ENCODE measurements at regions not wholly inside any gene's neighbourhood (a gene's known extent, or its start where the extent isn't known, plus 50 kb on each side); places are given as distances from the start of the nearest gene placed in this dataset.

GRCh38 chr10:106442223-106442622 is 722.3 kb downstream of the SORCS1 start:
- Mint-ChIP-seq H3K27ac (no peak overlapping the region), H3K36me3 (no peaks in the 10 kb centered on the region), H3K27me3 (no peaks in the 10 kb centered on the region), H3K4me1 (no peaks in the 10 kb centered on the region), H3K9me3 (peaks cover 0 to 24% (median 6%) of the 10 kb centered on the region in 9 donors), H3K4me3 (no peak overlapping the region)
- DNase-seq (no peak), ATAC-seq (no peak)
- POLR2A ChIA-PET: no interaction called here

- Mint-ChIP-seq H3K4me3 (no peak overlapping the region), H3K27me3 (no peaks in the 10 kb centered on the region)
- POLR2A ChIA-PET: no interaction called here
Measured at GRCh38 chr10:106440767-106441166, 723.7 kb downstream of the SORCS1 start.

GRCh38 chr10:106440355-106440754 is 724.2 kb downstream of the SORCS1 start:
- no peak overlapping the region for H3K27ac Mint-ChIP-seq
- H3K36me3 Mint-ChIP-seq: no peaks in the 10 kb centered on the region
- no peak for DNase-seq
- H3K9me3 Mint-ChIP-seq: peaks cover 0 to 22% (median 2%) of the 10 kb centered on the region in 9 donors
- H3K27me3 Mint-ChIP-seq: no peaks in the 10 kb centered on the region
- no peak overlapping the region for H3K4me3 Mint-ChIP-seq
- no peaks in the 10 kb centered on the region for H3K4me1 Mint-ChIP-seq
- POLR2A ChIA-PET: no interaction called here
- ATAC-seq: no peak

More at GRCh38 chr10:106440767-106441166, 723.7 kb downstream of the SORCS1 start:
- Mint-ChIP-seq H3K36me3 (no peaks in the 10 kb centered on the region), H3K9me3 (peaks cover 0 to 24% (median 2%) of the 10 kb centered on the region in 9 donors), H3K27ac (no peak overlapping the region), H3K4me1 (no peaks in the 10 kb centered on the region)
- no peak for ATAC-seq
- no peak for DNase-seq

DNA sequence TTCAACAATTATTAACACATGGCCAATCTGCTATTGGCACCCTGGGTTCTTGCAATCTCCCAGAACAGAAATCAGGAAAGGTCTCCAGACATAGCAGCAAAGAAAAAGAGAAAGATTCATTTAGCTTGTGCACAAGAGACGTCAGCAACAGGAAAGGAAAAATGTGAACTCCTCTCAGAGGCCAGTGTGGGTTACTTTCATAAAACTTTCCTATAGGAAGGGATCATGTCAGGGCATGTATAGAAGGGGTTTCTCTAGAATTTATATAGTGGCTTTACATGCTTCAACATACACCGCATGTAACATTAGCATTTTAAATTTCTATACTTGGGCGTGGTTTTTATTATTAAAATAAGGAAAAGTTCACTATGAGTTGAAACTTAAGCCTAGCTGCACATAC is 725.1 kb downstream of the SORCS1 start:
- H3K36me3 Mint-ChIP-seq: no peaks in the 10 kb centered on the region
- H3K4me3 Mint-ChIP-seq: no peak overlapping the region
- H3K9me3 Mint-ChIP-seq: peaks cover 0 to 16% (median 0%) of the 10 kb centered on the region in 9 donors
- H3K27me3 Mint-ChIP-seq: no peaks in the 10 kb centered on the region
- no peak overlapping the region for H3K27ac Mint-ChIP-seq
- ATAC-seq (no peak), DNase-seq (no peak)
- POLR2A ChIA-PET: no interaction called here
- no peaks in the 10 kb centered on the region for H3K4me1 Mint-ChIP-seq

DNA sequence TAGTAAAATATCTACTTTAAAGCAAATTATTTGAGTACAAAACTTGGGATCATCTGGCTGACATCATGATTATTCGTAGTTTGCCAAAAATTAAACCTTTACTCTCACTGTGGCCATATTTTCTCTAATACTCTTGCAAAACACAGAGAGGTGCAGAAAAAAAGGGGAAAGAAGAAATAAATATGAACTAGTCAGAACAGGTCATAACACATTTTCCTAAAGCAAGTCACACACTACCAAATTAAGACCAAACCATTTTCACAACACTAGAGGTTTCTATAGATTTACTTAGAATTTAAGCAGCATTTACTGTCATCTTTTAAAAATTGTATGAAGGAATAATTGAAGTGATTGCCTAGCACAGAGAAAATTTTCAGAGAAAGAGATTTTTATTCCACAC is 726.1 kb downstream of the SORCS1 start:
- H3K36me3 Mint-ChIP-seq: no peaks in the 10 kb centered on the region
- peaks cover 0 to 24% (median 0%) of the 10 kb centered on the region in 9 donors for H3K9me3 Mint-ChIP-seq
- no peaks in the 10 kb centered on the region for H3K27me3 Mint-ChIP-seq
- no peaks in the 10 kb centered on the region for H3K4me1 Mint-ChIP-seq
- POLR2A ChIA-PET: no interaction called here
- DNase-seq (no peak), ATAC-seq (no peak)
- no peak overlapping the region for H3K4me3 Mint-ChIP-seq
- no peak overlapping the region for H3K27ac Mint-ChIP-seq

DNA sequence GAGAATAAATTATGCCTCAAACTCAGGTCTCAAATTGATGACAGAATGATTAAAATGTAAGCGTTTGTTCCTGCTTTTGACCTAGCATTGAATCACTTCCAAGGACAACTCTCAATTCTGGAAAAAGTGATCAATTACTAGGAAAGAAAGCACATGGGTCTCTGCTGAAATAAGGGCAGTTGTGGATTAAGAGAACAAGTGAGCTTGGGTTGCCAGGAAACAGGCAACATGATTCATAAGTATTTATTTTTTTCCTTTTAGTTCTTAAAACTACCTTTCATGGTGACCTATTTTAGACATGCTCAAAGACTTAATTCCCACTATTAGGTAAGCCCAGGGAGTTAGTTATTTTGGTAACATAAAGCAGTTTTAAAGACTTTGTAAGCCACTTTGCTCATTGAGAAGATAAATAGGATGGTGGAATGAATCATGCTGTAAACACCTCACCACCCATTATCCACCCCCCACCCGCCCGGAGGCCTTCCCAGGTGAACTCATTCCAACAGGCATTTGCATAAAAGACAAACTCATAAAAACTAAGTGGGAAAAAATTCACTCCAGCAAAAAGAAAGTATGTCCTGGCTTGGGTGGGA is 728.3 kb downstream of the SORCS1 start:
- ATAC-seq: no peak
- POLR2A ChIA-PET: no interaction called here

GRCh38 chr10:106435081-106435480 is 729.4 kb downstream of the SORCS1 start:
- Mint-ChIP-seq H3K27ac (no peak overlapping the region), H3K27me3 (no peaks in the 10 kb centered on the region), H3K4me3 (no peak overlapping the region), H3K36me3 (no peaks in the 10 kb centered on the region), H3K4me1 (no peaks in the 10 kb centered on the region), H3K9me3 (peaks cover 0 to 8% (median 0%) of the 10 kb centered on the region in 9 donors)
- DNase-seq (no peak), ATAC-seq (no peak)
- POLR2A ChIA-PET: no interaction called here

More for the DNA sequence above, 728.3 kb downstream of the SORCS1 start:
- peaks cover 0 to 8% (median 0%) of the 10 kb centered on the region in 9 donors for H3K9me3 Mint-ChIP-seq
- no peaks in the 10 kb centered on the region for H3K27me3 Mint-ChIP-seq
- no peaks in the 10 kb centered on the region for H3K4me1 Mint-ChIP-seq
- H3K27ac Mint-ChIP-seq: peak overlapping the region in 1 of 10 donors; percentile 68
- no peak for DNase-seq
- H3K36me3 Mint-ChIP-seq: no peaks in the 10 kb centered on the region
- H3K4me3 Mint-ChIP-seq: no peak overlapping the region

DNA sequence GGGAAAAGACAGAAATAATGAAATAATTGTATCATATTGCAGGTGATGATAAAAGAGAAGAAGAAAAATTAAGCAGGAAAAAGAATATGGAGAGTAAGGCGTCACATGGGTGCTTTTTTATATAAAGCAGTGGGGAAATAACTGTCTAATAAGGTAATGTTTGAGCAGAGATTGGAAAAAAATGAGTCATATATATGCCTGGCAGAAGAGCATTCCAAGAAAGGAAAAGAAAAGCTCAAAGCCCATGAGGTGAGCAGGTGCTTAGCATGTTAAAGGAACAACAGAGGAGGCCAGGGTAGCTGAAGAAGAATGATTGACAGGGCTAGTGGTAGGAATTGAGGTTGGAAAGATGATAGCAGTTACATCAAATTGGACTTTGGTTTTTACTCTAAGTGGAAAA is 739.5 kb downstream of the SORCS1 start:
- no peaks in the 10 kb centered on the region for H3K36me3 Mint-ChIP-seq
- H3K4me1 Mint-ChIP-seq: no peaks in the 10 kb centered on the region
- no peak overlapping the region for H3K27ac Mint-ChIP-seq
- H3K9me3 Mint-ChIP-seq: peaks cover 0 to 15% (median 4%) of the 10 kb centered on the region in 9 donors
- peaks cover 0 to 3% (median 0%) of the 10 kb centered on the region in 5 donors for H3K27me3 Mint-ChIP-seq
- POLR2A ChIA-PET: no interaction called here
- DNase-seq (no peak), ATAC-seq (no peak)
- H3K4me3 Mint-ChIP-seq: no peak overlapping the region

- no peak overlapping the region for H3K4me3 Mint-ChIP-seq
- H3K36me3 Mint-ChIP-seq: no peaks in the 10 kb centered on the region
- H3K4me1 Mint-ChIP-seq: no peaks in the 10 kb centered on the region
- H3K27ac Mint-ChIP-seq: no peak overlapping the region
- no peak for ATAC-seq
- POLR2A ChIA-PET: no interaction called here
- H3K27me3 Mint-ChIP-seq: peaks cover 0 to 3% (median 0%) of the 10 kb centered on the region in 5 donors
- no peak for DNase-seq
- H3K9me3 Mint-ChIP-seq: peaks cover 0 to 13% (median 4%) of the 10 kb centered on the region in 9 donors
Measured at GRCh38 chr10:106424054-106424453, 740.5 kb downstream of the SORCS1 start.

GRCh38 chr10:106410331-106410730 is 754.2 kb downstream of the SORCS1 start:
- POLR2A ChIA-PET: no interaction called here
- Mint-ChIP-seq H3K9me3 (peaks cover 0 to 6% (median 0%) of the 10 kb centered on the region in 9 donors), H3K4me3 (no peak overlapping the region), H3K36me3 (no peaks in the 10 kb centered on the region), H3K27ac (no peak overlapping the region), H3K4me1 (no peaks in the 10 kb centered on the region), H3K27me3 (no peaks in the 10 kb centered on the region)
- ATAC-seq (no peak), DNase-seq (no peak)

- Mint-ChIP-seq H3K36me3 (no peaks in the 10 kb centered on the region), H3K27me3 (no peaks in the 10 kb centered on the region), H3K4me1 (no peaks in the 10 kb centered on the region)
Measured at GRCh38 chr10:106405141-106405540, 759.4 kb downstream of the SORCS1 start.

DNA sequence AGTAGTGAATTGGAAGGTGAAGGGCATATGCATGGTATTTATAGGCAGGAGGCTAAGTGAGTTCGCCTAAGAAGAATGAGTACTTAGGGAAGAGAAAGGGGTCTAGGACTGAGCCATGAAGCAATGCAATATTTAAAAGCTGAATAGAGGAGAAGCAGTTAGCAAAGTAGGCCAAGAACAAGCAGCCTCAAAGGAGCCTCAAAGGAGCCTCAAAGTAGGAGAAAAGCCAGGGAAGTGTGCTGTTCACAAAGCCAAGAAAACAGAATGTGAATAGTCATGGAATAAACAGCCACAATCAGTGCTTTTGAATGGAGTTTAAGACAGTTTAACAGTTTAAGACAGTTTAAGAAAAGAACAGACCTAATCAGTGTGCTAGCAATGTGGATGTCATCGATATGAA is 762.0 kb downstream of the SORCS1 start:
- POLR2A ChIA-PET: no interaction called here
- Mint-ChIP-seq H3K9me3 (peaks cover 0 to 3% (median 0%) of the 10 kb centered on the region in 9 donors), H3K27ac (no peak overlapping the region), H3K27me3 (no peaks in the 10 kb centered on the region), H3K4me1 (no peaks in the 10 kb centered on the region), H3K36me3 (no peaks in the 10 kb centered on the region), H3K4me3 (no peak overlapping the region)
- DNase-seq: no peak
- ATAC-seq: no peak

More at GRCh38 chr10:106405141-106405540, 759.4 kb downstream of the SORCS1 start:
- ATAC-seq (no peak), DNase-seq (no peak)
- Mint-ChIP-seq H3K9me3 (no peaks in the 10 kb centered on the region), H3K4me3 (no peak overlapping the region), H3K27ac (no peak overlapping the region)
- POLR2A ChIA-PET: no interaction called here

DNA sequence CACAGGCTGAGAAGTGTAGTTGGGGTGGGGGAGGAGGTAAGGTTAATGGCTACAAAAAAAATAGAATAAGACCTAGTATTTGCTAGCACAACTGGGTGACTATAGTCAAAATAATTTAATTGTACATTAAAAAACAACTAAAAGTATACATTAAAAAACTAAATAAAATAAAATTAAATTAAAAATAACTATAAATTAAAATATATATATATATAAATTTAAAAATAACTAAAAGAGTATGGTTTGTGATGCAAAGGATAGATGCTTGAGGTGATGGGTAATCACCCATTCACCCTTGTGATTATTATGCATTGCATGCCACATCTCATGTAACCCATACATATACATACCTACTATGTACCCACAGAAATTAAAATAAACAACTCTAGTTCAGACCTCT is 762.5 kb downstream of the SORCS1 start:
- Mint-ChIP-seq H3K27me3 (no peaks in the 10 kb centered on the region), H3K27ac (no peak overlapping the region), H3K4me1 (no peaks in the 10 kb centered on the region), H3K4me3 (no peak overlapping the region), H3K9me3 (peaks cover 0 to 3% (median 0%) of the 10 kb centered on the region in 9 donors), H3K36me3 (no peaks in the 10 kb centered on the region)
- POLR2A ChIA-PET: no interaction called here
- no peak for DNase-seq
- ATAC-seq: no peak

DNA sequence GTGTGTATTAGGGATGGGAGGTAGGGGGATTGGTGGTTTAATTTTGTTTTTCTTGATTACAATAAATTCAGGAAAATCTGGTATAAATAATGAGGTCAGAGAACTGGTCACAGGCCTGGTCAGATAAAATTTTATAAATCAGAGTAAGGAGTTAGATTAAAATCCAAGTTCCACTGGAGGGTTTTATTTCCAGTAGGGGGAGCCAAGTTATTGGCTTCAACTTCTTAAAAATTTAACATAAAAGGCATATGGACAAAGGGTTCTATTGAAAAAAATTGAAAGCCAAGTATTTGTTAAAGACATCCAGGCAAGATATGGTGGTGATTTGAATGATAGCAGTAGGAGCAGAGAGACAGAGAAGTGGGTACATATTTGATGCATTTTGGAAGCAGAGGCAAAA is 763.3 kb downstream of the SORCS1 start:
- no peaks in the 10 kb centered on the region for H3K4me1 Mint-ChIP-seq
- H3K36me3 Mint-ChIP-seq: no peaks in the 10 kb centered on the region
- DNase-seq: no peak
- H3K4me3 Mint-ChIP-seq: no peak overlapping the region
- H3K9me3 Mint-ChIP-seq: peaks cover 0 to 3% (median 0%) of the 10 kb centered on the region in 9 donors
- H3K27ac Mint-ChIP-seq: no peak overlapping the region
- ATAC-seq: no peak
- H3K27me3 Mint-ChIP-seq: no peaks in the 10 kb centered on the region
- POLR2A ChIA-PET: no interaction called here
